H9 (cell line): ENCODE measurements at regions not wholly inside any gene's neighbourhood (a gene's known extent, or its start where the extent isn't known, plus 50 kb on each side); places are given as distances from the start of the nearest gene placed in this dataset.

ENCODE experiments used
- DNase-seq: peaks from one replicate; pipeline ENCODE4 v3.0.0-alpha.2; 2017
- H2AFZ ChIP-seq: one replicate; pipeline ENCODE4 v1.6.1; 2013; ENCODE audit warnings: mild to moderate bottlenecking, low read length, control low read depth, moderate library complexity
- H2AK5ac ChIP-seq: 2 replicates; pipeline ENCODE4 v1.6.1; 2013; ENCODE audit warnings: low read length, control low read depth, mixed read lengths; ENCODE audit not compliant: insufficient read length
- H2BK120ac ChIP-seq: one replicate; pipeline ENCODE4 v1.6.1; 2013; ENCODE audit warnings: low read depth, mild to moderate bottlenecking, low read length, control low read depth, inconsistent platforms; ENCODE audit not compliant: poor library complexity, severe bottlenecking
- H2BK12ac ChIP-seq: 2 replicates; pipeline ENCODE4 v1.6.1; 2013; ENCODE audit warnings: low read length, control low read depth, mixed read lengths, low read depth; ENCODE audit not compliant: insufficient read length
- H2BK15ac ChIP-seq: 2 replicates; pipeline ENCODE4 v1.6.1; 2013; ENCODE audit warnings: low read depth, low read length, control low read depth
- H2BK20ac ChIP-seq: one replicate; pipeline ENCODE4 v1.6.1; 2013; ENCODE audit warnings: low read depth, mild to moderate bottlenecking, low read length, control low read depth, inconsistent platforms; ENCODE audit not compliant: poor library complexity, severe bottlenecking
- H2BK5ac ChIP-seq: 2 replicates; pipeline ENCODE4 v1.6.1; 2013; ENCODE audit warnings: low read length, control low read depth, mixed read lengths; ENCODE audit not compliant: insufficient read length
- H3K14ac ChIP-seq: 2 replicates; pipeline ENCODE4 v1.6.1; 2013; ENCODE audit warnings: low read length, control low read depth; ENCODE audit not compliant: insufficient read depth
- H3K18ac ChIP-seq: 2 replicates; pipeline ENCODE4 v1.6.1; 2013; ENCODE audit warnings: low read depth, mild to moderate bottlenecking, mixed read lengths, low read length, control low read depth; ENCODE audit not compliant: insufficient read length
- H3K23ac ChIP-seq: 2 replicates; pipeline ENCODE4 v1.6.1; 2013; ENCODE audit warnings: low read length, control low read depth, mixed read lengths, low read depth; ENCODE audit not compliant: insufficient read length
- H3K23me2 ChIP-seq: 2 replicates; pipeline ENCODE4 v1.6.1; 2013; ENCODE audit warnings: low read depth, mild to moderate bottlenecking, mixed read lengths, low read length, control low read depth; ENCODE audit not compliant: insufficient read length, poor library complexity, severe bottlenecking
- H3K27ac ChIP-seq: 2 replicates; pipeline ENCODE4 v1.5.1; 2013; ENCODE audit warnings: low read length, control low read depth, mixed read lengths, low read depth; ENCODE audit not compliant: insufficient read length
- H3K27me3 ChIP-seq: 2 replicates; pipeline ENCODE4 v1.6.1; 2013; ENCODE audit warnings: low read length, control low read depth, inconsistent platforms; ENCODE audit not compliant: insufficient read depth
- H3K4ac ChIP-seq: 2 replicates; pipeline ENCODE4 v1.6.1; 2013; ENCODE audit warnings: low read depth, mild to moderate bottlenecking, control low read depth, inconsistent platforms, low read length, moderate library complexity
- H3K4me1 ChIP-seq: 2 replicates; pipeline ENCODE4 v1.6.1; 2013; ENCODE audit warnings: low read length, control low read depth, inconsistent platforms; ENCODE audit not compliant: insufficient read depth
- H3K4me2 ChIP-seq: 2 replicates; pipeline ENCODE4 v1.6.1; 2013; ENCODE audit warnings: low read length, control low read depth, mixed read lengths; ENCODE audit not compliant: insufficient read length, insufficient read depth
- H3K56ac ChIP-seq: 2 replicates; pipeline ENCODE4 v1.6.1; 2013; ENCODE audit warnings: low read depth, mild to moderate bottlenecking, mixed read lengths, low read length, control low read depth; ENCODE audit not compliant: insufficient read length
- H3K79me1 ChIP-seq: 2 replicates; pipeline ENCODE4 v1.6.1; 2013; ENCODE audit warnings: low read depth, mild to moderate bottlenecking, moderate library complexity, low read length, control low read depth, inconsistent platforms; ENCODE audit not compliant: insufficient read depth, poor library complexity, severe bottlenecking
- H3K79me2 ChIP-seq: 2 replicates; pipeline ENCODE4 v1.6.1; 2013; ENCODE audit warnings: low read length, control low read depth, inconsistent platforms; ENCODE audit not compliant: insufficient read depth
- H3K9ac ChIP-seq: 2 replicates; pipeline ENCODE4 v1.6.1; 2013; ENCODE audit warnings: low read length, control low read depth, mixed read lengths; ENCODE audit not compliant: insufficient read length; ENCODE audit errors: extremely low read depth
- H3K9me3 ChIP-seq: one replicate; pipeline ENCODE4 v1.6.1; 2013; ENCODE audit warnings: low read depth, low read length, inconsistent platforms; ENCODE audit not compliant: control insufficient read depth
- H3T11ph ChIP-seq: one replicate; pipeline ENCODE4 v1.6.1; 2013; ENCODE audit warnings: mild to moderate bottlenecking, low read length, control low read depth, inconsistent platforms
- H4K20me1 ChIP-seq: one replicate; pipeline ENCODE4 v1.6.1; 2013; ENCODE audit not compliant: control insufficient read depth, insufficient read length, insufficient read depth
- H4K5ac ChIP-seq: 2 replicates; pipeline ENCODE4 v1.6.1; 2013; ENCODE audit warnings: low read depth, mild to moderate bottlenecking, mixed read lengths, low read length, control low read depth; ENCODE audit not compliant: insufficient read length
- H4K8ac ChIP-seq: replicated peaks from 2 replicates; pipeline ENCODE4 v1.6.1; 2013; ENCODE audit warnings: low read length, control low read depth, mixed read lengths, low read depth; ENCODE audit not compliant: insufficient read length
- H4K91ac ChIP-seq: 2 replicates; pipeline ENCODE4 v1.6.1; 2013; ENCODE audit warnings: low read depth, mild to moderate bottlenecking, moderate library complexity, mixed read lengths, low read length, control low read depth; ENCODE audit not compliant: insufficient read length
- H3K27ac Mint-ChIP-seq, 3 experiments: 2 replicates in 2 of 3; 3 replicates in 1 of 3; pipeline ENCODE4 v1.8.0; 2020 to 2021; ENCODE audit warnings: mixed read lengths in 3 of 3, mild to moderate bottlenecking in 1 of 3, moderate library complexity in 1 of 3
- H3K27me3 Mint-ChIP-seq: 2 replicates; pipeline ENCODE4 v1.8.0; 2021; ENCODE audit warnings: low read depth, mild to moderate bottlenecking, moderate library complexity, mixed read lengths
- H3K36me3 Mint-ChIP-seq, 3 experiments: 2 replicates in 2 of 3; 3 replicates in 1 of 3; pipeline ENCODE4 v1.8.0; 2020 to 2021; ENCODE audit warnings: low read depth in 3 of 3, mixed read lengths in 3 of 3; ENCODE audit not compliant: insufficient read depth in 1 of 3
- H3K4me1 Mint-ChIP-seq, 2 experiments: 2 replicates each; pipeline ENCODE4 v1.8.0; 2020; ENCODE audit warnings: mixed read lengths in 2 of 2
- H3K4me3 Mint-ChIP-seq, 2 experiments: 2 replicates in 1 of 2; 3 replicates in 1 of 2; pipeline ENCODE4 v1.8.0; 2020 to 2021; ENCODE audit warnings: mild to moderate bottlenecking in 2 of 2, mixed read lengths in 2 of 2, moderate library complexity in 1 of 2
- H3K9me3 Mint-ChIP-seq, 2 experiments: 2 replicates in 1 of 2; 3 replicates in 1 of 2; pipeline ENCODE4 v1.8.0; 2020; ENCODE audit warnings: mild to moderate bottlenecking in 2 of 2, mixed read lengths in 2 of 2, moderate library complexity in 1 of 2
- TF ChIP-seq, protein P1 (sequence below): fragments of 200-600 bp; sonication (generic); conservative IDR thresholded peaks from 3 replicates; pipeline ENCODE4 v1.8.0; 2021; ENCODE audit warnings: antibody characterized with exemption, mild to moderate bottlenecking

DNA sequence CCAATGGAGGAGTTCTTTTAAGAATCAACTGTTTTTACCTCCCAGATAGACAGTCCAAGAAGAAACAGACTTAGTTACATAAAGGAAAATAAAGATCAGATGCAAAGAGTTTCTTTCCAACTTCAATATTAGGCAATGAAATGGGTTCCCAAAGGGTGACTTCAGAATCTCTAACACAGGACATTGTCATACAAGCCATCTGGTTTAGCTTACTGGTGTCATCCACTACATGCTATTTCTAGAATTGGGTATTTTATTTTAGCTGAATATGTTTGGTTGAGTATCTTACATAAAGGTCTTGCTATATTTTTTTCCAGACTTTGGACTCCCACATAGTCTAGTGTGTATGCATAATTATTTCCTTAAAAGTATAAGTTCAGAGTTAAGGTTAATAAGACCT is 162.1 kb upstream of the SLC7A11 start:
- no peak overlapping the region for H3K23ac ChIP-seq
- H4K20me1 ChIP-seq: no peaks in the 10 kb centered on the region
- H2BK120ac ChIP-seq: no peak overlapping the region
- no peak overlapping the region for H2AFZ ChIP-seq
- H3T11ph ChIP-seq: no peak overlapping the region
- TF ChIP-seq, protein P1, sequence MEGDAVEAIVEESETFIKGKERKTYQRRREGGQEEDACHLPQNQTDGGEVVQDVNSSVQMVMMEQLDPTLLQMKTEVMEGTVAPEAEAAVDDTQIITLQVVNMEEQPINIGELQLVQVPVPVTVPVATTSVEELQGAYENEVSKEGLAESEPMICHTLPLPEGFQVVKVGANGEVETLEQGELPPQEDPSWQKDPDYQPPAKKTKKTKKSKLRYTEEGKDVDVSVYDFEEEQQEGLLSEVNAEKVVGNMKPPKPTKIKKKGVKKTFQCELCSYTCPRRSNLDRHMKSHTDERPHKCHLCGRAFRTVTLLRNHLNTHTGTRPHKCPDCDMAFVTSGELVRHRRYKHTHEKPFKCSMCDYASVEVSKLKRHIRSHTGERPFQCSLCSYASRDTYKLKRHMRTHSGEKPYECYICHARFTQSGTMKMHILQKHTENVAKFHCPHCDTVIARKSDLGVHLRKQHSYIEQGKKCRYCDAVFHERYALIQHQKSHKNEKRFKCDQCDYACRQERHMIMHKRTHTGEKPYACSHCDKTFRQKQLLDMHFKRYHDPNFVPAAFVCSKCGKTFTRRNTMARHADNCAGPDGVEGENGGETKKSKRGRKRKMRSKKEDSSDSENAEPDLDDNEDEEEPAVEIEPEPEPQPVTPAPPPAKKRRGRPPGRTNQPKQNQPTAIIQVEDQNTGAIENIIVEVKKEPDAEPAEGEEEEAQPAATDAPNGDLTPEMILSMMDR: no peak
- Mint-ChIP-seq H3K36me3 (no peaks in the 10 kb centered on the region), H3K4me1 (peaks cover 9 to 10% of the 10 kb centered on the region in 2 experiments), H3K4me3 (no peak overlapping the region), H3K27ac (no peak overlapping the region), H3K27me3 (peaks cover 15% of the 10 kb centered on the region), H3K9me3 (no peaks in the 10 kb centered on the region)
- no peaks in the 10 kb centered on the region for H3K27me3 ChIP-seq
- H4K8ac ChIP-seq: no peak overlapping the region
- no peaks in the 10 kb centered on the region for H3K79me1 ChIP-seq
- H2AK5ac ChIP-seq: no peak overlapping the region
- H3K4me1 ChIP-seq: no peaks in the 10 kb centered on the region
- H3K79me2 ChIP-seq: no peaks in the 10 kb centered on the region
- H2BK15ac ChIP-seq: no peak overlapping the region
- no peak overlapping the region for H4K5ac ChIP-seq
- H3K4me2 ChIP-seq: no peak overlapping the region
- H3K18ac ChIP-seq: no peak overlapping the region
- no peaks in the 10 kb centered on the region for H3K23me2 ChIP-seq
- H2BK12ac ChIP-seq: no peak overlapping the region
- H2BK20ac ChIP-seq: no peak overlapping the region
- H3K4ac ChIP-seq: no peak overlapping the region
- no peak for DNase-seq
- no peaks in the 10 kb centered on the region for H3K9me3 ChIP-seq
- no peak overlapping the region for H2BK5ac ChIP-seq
- no peak overlapping the region for H4K91ac ChIP-seq
- no peak overlapping the region for H3K56ac ChIP-seq
- no peak overlapping the region for H3K27ac ChIP-seq
- no peak overlapping the region for H3K14ac ChIP-seq
- H3K9ac ChIP-seq: no peak overlapping the region
